ENCODE measurements at regions not wholly inside any gene's neighbourhood (a gene's known extent, or its start where the extent isn't known, plus 50 kb on each side); places are given as distances from the start of the nearest gene placed in this dataset.

GRCh38 chrX:142359331-142359730 is 154.2 kb upstream of the MAGEC2 start:
- H3K27me3 ChIP-seq (replicated peaks): no peaks in the 10 kb centered on the region
- H3K27ac ChIP-seq: no peak overlapping the region
- no peaks in the 10 kb centered on the region for H3K36me3 ChIP-seq (replicated peaks)
- H3K4me3 ChIP-seq (ENCODE audit: low read depth, low read length): no peak overlapping the region
- in situ Hi-C loops (cut with HindIII; ENCODE audit: low pct_ligation_motif_present, low sequenced_read_pairs): no loop called here
- TF ChIP-seq CTCF (IDR thresholded peaks at IDR 0.05; ENCODE audit: low read depth, low read length, missing control alignments): no peak
- no peak for DNase-seq

DNA sequence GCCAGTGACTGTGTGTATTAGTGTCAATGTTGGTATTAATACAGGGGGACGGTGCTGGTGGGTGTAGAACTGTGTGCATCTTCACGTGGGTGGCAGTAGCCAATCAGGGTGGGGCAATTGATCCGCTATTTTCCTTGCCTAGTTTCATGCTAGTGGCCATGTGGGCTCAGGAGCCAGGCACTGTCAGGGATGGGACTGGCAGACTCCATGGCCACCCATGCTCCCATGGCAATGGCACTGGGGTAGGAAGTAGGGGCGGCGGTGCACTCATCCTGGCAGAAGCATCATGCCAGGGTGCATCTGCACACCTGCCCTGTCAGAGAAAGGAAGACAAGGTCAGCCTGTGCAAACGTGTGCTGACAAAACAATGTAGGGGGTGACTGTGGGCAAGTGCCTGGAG is 122.1 kb upstream of the MAGEC2 start:
- H3K4me3 ChIP-seq (ENCODE audit: low read depth, low read length): no peak overlapping the region
- H3K27me3 ChIP-seq (replicated peaks): no peaks in the 10 kb centered on the region
- no peak overlapping the region for H3K27ac ChIP-seq
- in situ Hi-C loops (cut with HindIII; ENCODE audit: low pct_ligation_motif_present, low sequenced_read_pairs): no loop called here
- no peak for TF ChIP-seq CTCF (IDR thresholded peaks at IDR 0.05; ENCODE audit: low read depth, low read length, missing control alignments)
- no peak for DNase-seq
- H3K36me3 ChIP-seq (replicated peaks): no peaks in the 10 kb centered on the region

DNA sequence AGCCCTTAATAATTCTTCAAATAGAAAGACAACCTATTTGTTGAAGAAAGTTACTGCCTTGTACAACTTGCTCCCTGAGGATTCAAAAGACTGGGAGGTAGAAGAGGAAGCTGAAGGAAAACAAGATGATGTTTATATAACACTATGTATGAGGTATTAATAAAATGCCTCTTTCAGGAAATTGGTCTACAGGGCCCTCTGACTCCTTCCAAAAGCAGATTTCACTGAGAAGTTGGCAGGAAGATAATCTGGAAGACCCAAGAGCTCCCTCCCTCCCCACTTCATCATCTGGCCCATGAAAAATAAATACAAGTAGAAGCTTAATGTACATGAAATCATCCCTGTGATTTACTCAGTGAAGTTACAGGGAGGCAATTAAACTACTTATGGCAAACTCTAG is 107.5 kb upstream of the MAGEC2 start:
- DNase-seq: no peak
- H3K36me3 ChIP-seq (replicated peaks): no peaks in the 10 kb centered on the region
- H3K4me3 ChIP-seq (ENCODE audit: low read depth, low read length): no peak overlapping the region
- TF ChIP-seq CTCF (IDR thresholded peaks at IDR 0.05; ENCODE audit: low read depth, low read length, missing control alignments): no peak
- no peaks in the 10 kb centered on the region for H3K27me3 ChIP-seq (replicated peaks)
- no peak overlapping the region for H3K27ac ChIP-seq
- in situ Hi-C loops (cut with HindIII; ENCODE audit: low pct_ligation_motif_present, low sequenced_read_pairs): no loop called here

- Histone ChIP-seq H3K27me3 (replicated peaks) (no peaks in the 10 kb centered on the region), H3K36me3 (replicated peaks) (no peaks in the 10 kb centered on the region), H3K27ac (no peak overlapping the region), H3K4me3 (ENCODE audit: low read depth, low read length) (no peak overlapping the region)
- no peak for TF ChIP-seq CTCF (IDR thresholded peaks at IDR 0.05; ENCODE audit: low read depth, low read length, missing control alignments)
- DNase-seq: no peak
- in situ Hi-C loops (cut with HindIII; ENCODE audit: low pct_ligation_motif_present, low sequenced_read_pairs): no loop called here
Observed at GRCh38 chrX:142299406-142299805, 94.3 kb upstream of the MAGEC2 start.

DNA sequence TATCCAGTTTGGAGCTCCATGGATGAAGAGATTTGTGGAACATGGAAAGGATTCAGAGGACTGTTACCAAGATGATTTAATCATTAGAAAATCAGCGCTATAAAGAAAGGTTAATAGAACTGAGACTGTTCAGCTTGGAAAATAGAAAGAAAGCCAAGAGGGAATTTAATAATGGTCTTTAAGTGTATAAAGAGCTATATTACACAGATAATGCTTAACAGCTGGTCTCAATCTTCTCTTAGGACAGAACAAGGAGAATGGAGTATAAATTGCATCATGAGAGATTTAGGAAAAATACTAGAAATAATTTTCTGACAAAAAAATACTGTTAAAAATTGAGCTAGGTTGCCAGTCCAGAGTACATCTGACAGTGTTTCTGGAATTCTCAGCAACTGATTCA is 91.3 kb upstream of the MAGEC2 start:
- in situ Hi-C loops (cut with HindIII; ENCODE audit: low pct_ligation_motif_present, low sequenced_read_pairs): no loop called here
- no peaks in the 10 kb centered on the region for H3K36me3 ChIP-seq (replicated peaks)

More for the DNA sequence above, 91.3 kb upstream of the MAGEC2 start:
- no peaks in the 10 kb centered on the region for H3K27me3 ChIP-seq (replicated peaks)
- TF ChIP-seq CTCF (IDR thresholded peaks at IDR 0.05; ENCODE audit: low read depth, low read length, missing control alignments): no peak
- no peak for DNase-seq
- no peak overlapping the region for H3K27ac ChIP-seq
- H3K4me3 ChIP-seq (ENCODE audit: low read depth, low read length): no peak overlapping the region
